Testis (tissue), 2 donors: ENCODE measurements at regions not wholly inside any gene's neighbourhood (a gene's known extent, or its start where the extent isn't known, plus 50 kb on each side); places are given as distances from the start of the nearest gene placed in this dataset.

Source experiments
- CTCF ChIP-seq, 3 experiments: fragments of 450-650 bp in 2 of 3; fragments of 200-600 bp in 1 of 3; sonication (generic) in 1 of 3; IDR thresholded peaks; one replicate each; pipeline ENCODE4 v1.5.1; 2016 to 2019; ENCODE audit warnings: antibody characterized with exemption in 3 of 3, mild to moderate bottlenecking in 2 of 3, moderate library complexity in 1 of 3
- POLR2A ChIP-seq: fragments of 450-650 bp; IDR thresholded peaks from one replicate; pipeline ENCODE4 v1.6.1; 2017; ENCODE audit warnings: antibody characterized with exemption, mild to moderate bottlenecking, moderate library complexity

- no peak for TF ChIP-seq POLR2A
- no peak for TF ChIP-seq CTCF (IDR thresholded peaks at IDR 0.05)
Measured at GRCh38 chr10:65779985-65780384, 1145.9 kb upstream of the LRRTM3 start.
